PC-9 (cell line): ENCODE measurements at regions not wholly inside any gene's neighbourhood (a gene's known extent, or its start where the extent isn't known, plus 50 kb on each side); places are given as distances from the start of the nearest gene placed in this dataset.

ENCODE experiments used
- BruUV-seq: library from RNA; stranded (reverse); fragments of 400-500 nt; replicated peaks from 2 replicates; lab custom pipeline; 2021; lab: Mats Ljungman, UMichigan
- CTCF ChIA-PET: fragments of 300-600 bp; sonication (Branson Sonifier 250); formaldehyde crosslinking; loops from one replicate; lab custom pipeline; 2022; ENCODE audit warnings: antibody characterized with exemption; lab: Charles Lee
- POLR2A ChIA-PET: fragments of 300-600 bp; sonication (Branson Sonifier 250); formaldehyde crosslinking; loops from one replicate; lab custom pipeline; 2022; ENCODE audit warnings: antibody characterized with exemption; ENCODE audit not compliant: unreplicated experiment; lab: Charles Lee
- DNase-seq, 2 experiments: peaks; one replicate each; pipeline versions ENCODE4 v3.0.0 to v3.0.0-alpha.2; 2015 to 2022; ENCODE audit warnings: mixed read lengths in 1 of 2
- H2AFZ ChIP-seq: fragments of 200-600 bp; sonication (generic); 2 replicates; pipeline ENCODE4 v1.8.1; 2017; ENCODE audit warnings: antibody characterized with exemption
- H3F3A ChIP-seq: fragments of 200-600 bp; sonication (generic); 2 replicates; pipeline ENCODE4 v1.8.1; 2017; ENCODE audit warnings: antibody characterized with exemption, mild to moderate bottlenecking, low read depth; ENCODE audit not compliant: insufficient read depth
- H3K27ac ChIP-seq: fragments of 200-600 bp; sonication (generic); 2 replicates; pipeline ENCODE4 v1.6.1; 2016; ENCODE audit warnings: mixed run types
- H3K27me3 ChIP-seq: fragments of 200-600 bp; sonication (generic); 2 replicates; pipeline ENCODE4 v1.6.1; 2016; ENCODE audit warnings: low read depth, mixed run types; ENCODE audit not compliant: insufficient read depth
- H3K36me3 ChIP-seq: fragments of 200-600 bp; sonication (generic); 2 replicates; pipeline ENCODE4 v1.6.1; 2016; ENCODE audit warnings: low read depth, mixed run types
- H3K4me1 ChIP-seq: fragments of 200-600 bp; sonication (generic); replicated peaks from 2 replicates; pipeline ENCODE4 v1.6.1; 2016; ENCODE audit warnings: mixed run types; ENCODE audit not compliant: insufficient read depth
- H3K4me2 ChIP-seq: fragments of 200-600 bp; sonication (generic); 2 replicates; pipeline ENCODE4 v1.6.1; 2017; ENCODE audit warnings: mixed run types
- H3K4me3 ChIP-seq: fragments of 200-600 bp; sonication (generic); 2 replicates; pipeline ENCODE4 v1.6.1; 2016; ENCODE audit warnings: mixed run types
- H3K79me2 ChIP-seq: fragments of 200-600 bp; sonication (generic); 2 replicates; pipeline ENCODE4 v1.6.1; 2017; ENCODE audit warnings: low read depth, mixed run types
- H3K9me2 ChIP-seq: fragments of 200-600 bp; sonication (generic); 2 replicates; pipeline ENCODE4 v1.8.1; 2017; ENCODE audit warnings: mild to moderate bottlenecking; ENCODE audit not compliant: insufficient read depth
- H3K9me3 ChIP-seq: fragments of 200-600 bp; sonication (generic); 2 replicates; pipeline ENCODE4 v1.8.1; 2016; ENCODE audit warnings: low read depth; ENCODE audit not compliant: insufficient read depth
- H4K20me1 ChIP-seq: fragments of 200-600 bp; sonication (generic); 2 replicates; pipeline ENCODE4 v1.8.1; 2017; ENCODE audit not compliant: insufficient read depth
- EZH2 ChIP-seq: fragments of 200-600 bp; sonication (generic); IDR thresholded peaks from 2 replicates; pipeline ENCODE4 v1.8.0; 2017; ENCODE audit warnings: antibody characterized with exemption, low read depth
- intact Hi-C: fragments of 100-400 bp; cut with micrococcal nuclease; formaldehyde crosslinking; loops from one replicate; pipeline ENCODE4 v1.10.0; 2022; ENCODE audit not compliant: unreplicated experiment
- TF ChIP-seq, protein P1 (sequence below): fragments of 200-600 bp; sonication (generic); conservative IDR thresholded peaks from 2 replicates; pipeline ENCODE4 v1.6.1; 2017; ENCODE audit warnings: mixed run types, antibody characterized with exemption, mild to moderate bottlenecking, moderate library complexity

DNA sequence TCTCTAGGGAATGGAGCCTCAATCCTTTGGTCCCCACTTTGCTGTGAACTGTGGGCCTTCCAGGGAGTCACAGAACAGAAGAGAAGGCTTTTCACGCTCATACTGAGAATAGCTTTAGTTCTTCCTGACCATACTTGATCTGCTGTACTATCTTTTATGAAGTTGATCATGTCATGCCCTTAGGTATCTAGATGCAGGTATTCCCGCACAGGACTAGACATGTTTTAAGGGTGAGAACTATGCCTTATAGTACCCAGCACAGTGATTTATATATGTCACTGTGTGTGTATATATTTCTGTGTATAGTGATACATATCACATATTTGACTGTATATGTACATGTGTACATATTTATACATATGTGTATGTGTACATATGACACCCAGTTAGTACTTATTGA is 358.4 kb upstream of the SEMA6D start:
- TF ChIP-seq, protein P1, sequence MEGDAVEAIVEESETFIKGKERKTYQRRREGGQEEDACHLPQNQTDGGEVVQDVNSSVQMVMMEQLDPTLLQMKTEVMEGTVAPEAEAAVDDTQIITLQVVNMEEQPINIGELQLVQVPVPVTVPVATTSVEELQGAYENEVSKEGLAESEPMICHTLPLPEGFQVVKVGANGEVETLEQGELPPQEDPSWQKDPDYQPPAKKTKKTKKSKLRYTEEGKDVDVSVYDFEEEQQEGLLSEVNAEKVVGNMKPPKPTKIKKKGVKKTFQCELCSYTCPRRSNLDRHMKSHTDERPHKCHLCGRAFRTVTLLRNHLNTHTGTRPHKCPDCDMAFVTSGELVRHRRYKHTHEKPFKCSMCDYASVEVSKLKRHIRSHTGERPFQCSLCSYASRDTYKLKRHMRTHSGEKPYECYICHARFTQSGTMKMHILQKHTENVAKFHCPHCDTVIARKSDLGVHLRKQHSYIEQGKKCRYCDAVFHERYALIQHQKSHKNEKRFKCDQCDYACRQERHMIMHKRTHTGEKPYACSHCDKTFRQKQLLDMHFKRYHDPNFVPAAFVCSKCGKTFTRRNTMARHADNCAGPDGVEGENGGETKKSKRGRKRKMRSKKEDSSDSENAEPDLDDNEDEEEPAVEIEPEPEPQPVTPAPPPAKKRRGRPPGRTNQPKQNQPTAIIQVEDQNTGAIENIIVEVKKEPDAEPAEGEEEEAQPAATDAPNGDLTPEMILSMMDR: no peak
- no peak for TF ChIP-seq EZH2
- no peaks in the 10 kb centered on the region for H3K9me3 ChIP-seq
- no TSS peak for BruUV-seq
- ChIA-PET POLR2A (no interaction called here), CTCF (no interaction called here)
- H3K4me1 ChIP-seq: no peaks in the 10 kb centered on the region
- no peaks in the 10 kb centered on the region for H3K79me2 ChIP-seq
- intact Hi-C loops: no loop called here
- H4K20me1 ChIP-seq: no peaks in the 10 kb centered on the region
- no peaks in the 10 kb centered on the region for H3F3A ChIP-seq
- no peaks in the 10 kb centered on the region for H3K36me3 ChIP-seq
- no peaks in the 10 kb centered on the region for H3K9me2 ChIP-seq
- H3K27ac ChIP-seq: no peak overlapping the region
- H2AFZ ChIP-seq: no peak overlapping the region
- H3K4me3 ChIP-seq: no peak overlapping the region
- H3K27me3 ChIP-seq: no peaks in the 10 kb centered on the region
- no peak overlapping the region for H3K4me2 ChIP-seq
- no peak for DNase-seq

DNA sequence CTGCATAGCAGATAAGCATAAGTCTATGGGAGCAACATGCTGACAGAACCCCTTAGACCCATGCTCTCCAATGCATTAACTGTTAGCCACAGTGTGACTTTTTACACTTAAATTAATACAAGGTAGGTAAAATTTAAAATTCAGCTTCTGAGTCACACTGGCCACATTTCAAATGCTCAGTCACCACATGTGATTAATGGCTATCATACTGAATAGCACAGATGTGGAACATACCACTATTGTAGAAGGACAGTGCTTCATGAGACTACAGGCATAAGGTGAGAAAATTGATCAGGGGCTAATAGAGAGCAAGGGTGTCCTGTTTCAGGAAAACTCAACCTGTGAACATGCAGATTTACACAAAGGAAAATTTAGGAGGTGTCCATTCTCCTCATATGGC is 357.0 kb upstream of the SEMA6D start:
- no peaks in the 10 kb centered on the region for H3F3A ChIP-seq
- H2AFZ ChIP-seq: no peak overlapping the region
- no peak for DNase-seq
- no peaks in the 10 kb centered on the region for H3K4me1 ChIP-seq
- no peak overlapping the region for H3K27ac ChIP-seq
- H3K27me3 ChIP-seq: no peaks in the 10 kb centered on the region
- H3K79me2 ChIP-seq: no peaks in the 10 kb centered on the region
- intact Hi-C loops: no loop called here
- no peak for TF ChIP-seq EZH2
- TF ChIP-seq, protein P1: no peak
- H3K4me3 ChIP-seq: no peak overlapping the region
- H4K20me1 ChIP-seq: no peaks in the 10 kb centered on the region
- H3K36me3 ChIP-seq: no peaks in the 10 kb centered on the region
- ChIA-PET CTCF (no interaction called here), POLR2A (no interaction called here)
- H3K9me2 ChIP-seq: no peaks in the 10 kb centered on the region
- H3K9me3 ChIP-seq: no peaks in the 10 kb centered on the region
- BruUV-seq: no TSS peak
- H3K4me2 ChIP-seq: no peak overlapping the region

DNA sequence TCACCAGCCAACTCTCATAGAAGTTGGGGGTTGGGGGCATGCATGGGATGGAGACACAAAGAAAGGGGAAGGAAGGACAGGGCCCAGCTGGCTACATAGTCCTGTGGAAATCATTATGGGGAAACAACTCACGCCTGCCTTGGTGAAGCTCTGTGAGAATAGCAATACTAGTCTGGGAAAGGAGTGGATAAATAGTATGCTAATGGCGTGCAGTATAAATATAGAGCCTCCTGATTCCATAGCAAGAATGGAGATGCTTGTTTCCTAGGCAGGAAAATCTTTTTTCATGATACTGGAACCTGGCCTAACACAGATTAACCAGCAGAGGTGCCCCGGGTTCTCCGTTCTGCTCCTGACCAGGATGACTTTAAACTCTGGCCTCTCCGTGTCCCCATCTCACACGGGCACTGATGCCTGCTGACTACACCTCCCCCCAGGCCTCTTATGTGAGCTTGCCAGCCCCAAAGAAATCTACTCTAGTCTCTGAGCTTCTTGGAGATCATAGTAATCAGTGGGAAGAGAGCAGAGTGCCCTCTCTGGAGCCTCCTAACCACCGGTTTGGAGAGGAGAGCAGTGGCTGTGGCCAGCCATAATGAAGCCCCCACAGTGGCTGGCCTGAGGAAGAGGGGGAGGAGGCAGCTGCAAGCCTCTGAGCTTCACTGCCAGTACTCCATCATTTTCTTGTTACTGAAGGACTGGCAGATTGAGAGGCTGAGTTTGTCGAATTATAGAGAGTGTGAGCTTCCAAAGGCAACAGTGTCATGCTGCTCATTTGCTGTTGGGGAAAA is 355.0 kb upstream of the SEMA6D start:
- Histone ChIP-seq H3K4me2 (no peak overlapping the region), H3F3A (no peaks in the 10 kb centered on the region), H3K4me3 (no peak overlapping the region), H3K27me3 (no peaks in the 10 kb centered on the region), H3K79me2 (no peaks in the 10 kb centered on the region), H4K20me1 (no peaks in the 10 kb centered on the region), H3K27ac (no peak overlapping the region), H3K36me3 (no peaks in the 10 kb centered on the region), H2AFZ (no peak overlapping the region), H3K4me1 (no peaks in the 10 kb centered on the region), H3K9me2 (no peaks in the 10 kb centered on the region), H3K9me3 (no peaks in the 10 kb centered on the region)
- ChIA-PET CTCF (no interaction called here), POLR2A (no interaction called here)
- no peak for DNase-seq
- intact Hi-C loops: no loop called here
- no TSS peak for BruUV-seq
- no peak for TF ChIP-seq EZH2
- TF ChIP-seq, protein P1: no peak
